GM19238 (cell line): ENCODE measurements at regions not wholly inside any gene's neighbourhood (a gene's known extent, or its start where the extent isn't known, plus 50 kb on each side); places are given as distances from the start of the nearest gene placed in this dataset.

Experiments
- DNase-seq: peaks from one replicate; pipeline ENCODE4 v3.0.0; 2011; ENCODE audit warnings: low spot score; ENCODE audit not compliant: insufficient read length

DNA sequence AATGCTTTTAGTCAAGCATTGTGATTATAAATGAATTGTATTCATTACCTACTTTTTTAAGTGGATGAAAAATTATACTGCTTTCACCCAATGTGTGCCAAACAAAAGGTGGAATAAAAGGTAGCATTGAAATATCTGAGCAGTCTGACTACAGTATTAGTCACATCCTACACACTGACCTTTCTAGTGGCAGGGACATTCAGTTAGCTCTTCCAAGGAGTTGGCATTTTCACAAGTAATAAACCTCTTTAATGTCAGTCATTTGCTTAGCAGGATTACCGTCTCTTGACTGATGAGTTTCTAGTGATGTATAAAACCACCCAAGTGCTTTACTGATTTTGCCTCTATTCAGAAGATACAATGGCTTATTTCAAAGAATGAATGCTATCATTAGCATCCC, 687.9 kb downstream of the ARAP2 start:
- DNase-seq: no peak

GRCh38 chr4:35559559-35560365, 684.6 kb downstream of the ARAP2 start:
- DNase-seq: no peak

GRCh38 chr4:35562861-35563260, 681.5 kb downstream of the ARAP2 start:
- DNase-seq: no peak

GRCh38 chr4:35565640-35566039, 678.7 kb downstream of the ARAP2 start:
- DNase-seq: no peak

GRCh38 chr4:35591035-35591434, 653.3 kb downstream of the ARAP2 start:
- no peak for DNase-seq

GRCh38 chr4:35604252-35604651, 640.1 kb downstream of the ARAP2 start:
- DNase-seq: no peak

GRCh38 chr4:35604724-35605123, 639.6 kb downstream of the ARAP2 start:
- no peak for DNase-seq

DNA sequence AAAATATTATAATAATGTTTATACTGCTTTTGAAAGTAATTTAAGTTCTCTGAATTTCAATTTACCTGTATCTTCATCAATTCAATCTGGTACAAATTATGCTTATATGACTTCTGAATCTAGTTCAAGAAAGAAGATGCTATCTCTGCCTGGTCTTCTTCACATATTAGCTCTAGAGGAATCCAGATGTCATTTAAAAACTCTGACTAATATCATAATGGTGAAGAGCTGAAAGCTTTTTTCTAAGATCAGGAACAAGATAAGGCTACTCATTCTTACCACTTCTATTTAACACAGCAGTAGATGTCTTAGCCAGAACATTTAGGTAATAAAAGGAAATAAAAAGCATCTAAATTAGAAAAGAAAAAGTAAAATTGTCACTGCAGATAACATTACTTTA, 636.1 kb downstream of the ARAP2 start:
- DNase-seq: no peak

DNA sequence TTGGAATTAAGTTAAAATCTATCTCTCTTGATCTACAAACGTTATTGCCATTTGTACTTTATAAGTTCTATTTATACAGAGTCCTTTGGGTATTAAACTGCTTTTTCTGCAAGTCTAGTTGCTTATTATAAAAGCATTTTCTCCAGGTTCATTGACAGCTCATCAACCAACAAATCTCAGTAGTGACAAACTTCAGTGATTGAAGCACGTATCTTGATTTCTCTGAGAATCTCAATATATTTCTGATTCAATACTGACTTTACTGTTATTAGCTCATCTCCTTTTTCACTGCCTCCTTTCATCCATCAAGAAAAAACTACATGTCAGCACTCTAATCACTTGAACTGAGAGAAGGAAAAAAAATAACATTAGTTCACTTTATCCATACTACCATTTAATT, 630.2 kb downstream of the ARAP2 start:
- no peak for DNase-seq

GRCh38 chr4:35639929-35640328, 604.4 kb downstream of the ARAP2 start:
- DNase-seq: no peak

DNA sequence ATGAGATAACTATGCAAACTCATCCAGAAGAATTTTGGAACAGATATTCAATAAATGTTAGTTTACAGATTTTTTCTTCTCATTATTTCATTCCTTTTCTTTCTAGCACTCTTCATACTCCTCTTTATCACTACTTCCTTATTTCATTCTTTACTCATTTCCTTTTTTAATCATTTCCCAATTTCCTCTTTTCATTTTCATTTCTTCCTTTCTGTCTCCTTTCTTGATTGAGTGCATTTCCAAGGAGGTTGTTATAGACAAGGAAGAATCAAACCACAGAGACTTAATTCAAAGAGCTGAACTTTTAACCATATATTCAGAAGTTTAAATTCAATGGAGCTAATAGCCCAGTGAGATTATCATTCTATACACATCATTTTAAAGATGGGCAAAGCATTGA, 600.7 kb downstream of the ARAP2 start:
- DNase-seq: no peak

GRCh38 chr4:35644591-35644990, 599.7 kb downstream of the ARAP2 start:
- DNase-seq: no peak

GRCh38 chr4:35649011-35649410, 595.3 kb downstream of the ARAP2 start:
- no peak for DNase-seq

- DNase-seq: no peak
Observed at GRCh38 chr4:35649778-35650177, 594.5 kb downstream of the ARAP2 start.

DNA sequence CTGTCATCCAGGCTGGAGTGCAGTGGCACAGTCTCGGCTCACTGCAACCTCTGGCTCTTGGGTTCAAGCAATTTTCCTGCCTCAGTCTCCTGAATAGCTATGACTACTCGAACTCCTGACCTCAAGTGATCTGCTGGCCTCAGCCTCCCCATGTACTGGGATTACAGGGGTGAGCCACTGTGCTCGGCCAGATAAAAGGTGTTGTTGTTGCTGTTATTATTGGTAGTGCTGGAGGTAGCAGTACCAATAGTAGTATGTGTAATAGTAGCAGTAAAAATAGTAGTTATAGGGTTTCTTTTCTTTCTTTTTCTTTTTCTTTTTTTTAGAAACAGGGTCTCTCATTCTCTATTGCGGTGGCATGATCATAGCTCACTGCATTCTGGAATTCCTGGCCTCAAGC, 592.1 kb downstream of the ARAP2 start:
- no peak for DNase-seq

DNA sequence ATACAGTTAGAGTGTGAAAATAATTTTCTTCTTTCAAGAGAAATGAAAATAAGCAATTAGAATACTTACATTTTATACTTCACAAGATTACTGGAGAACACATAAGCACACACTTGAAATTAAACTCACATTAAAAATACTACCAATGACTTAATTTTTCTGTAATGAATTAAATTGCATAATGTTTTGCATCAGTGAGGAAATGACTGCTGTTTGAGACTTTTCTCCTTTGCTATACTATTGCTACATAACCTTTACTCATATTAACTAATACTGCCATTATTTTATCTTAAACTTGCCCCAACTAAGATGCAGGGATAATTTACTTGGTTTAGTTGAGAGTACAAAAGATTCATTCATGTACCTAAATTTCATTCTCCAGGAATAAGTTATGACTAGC, 590.9 kb downstream of the ARAP2 start:
- no peak for DNase-seq

DNA sequence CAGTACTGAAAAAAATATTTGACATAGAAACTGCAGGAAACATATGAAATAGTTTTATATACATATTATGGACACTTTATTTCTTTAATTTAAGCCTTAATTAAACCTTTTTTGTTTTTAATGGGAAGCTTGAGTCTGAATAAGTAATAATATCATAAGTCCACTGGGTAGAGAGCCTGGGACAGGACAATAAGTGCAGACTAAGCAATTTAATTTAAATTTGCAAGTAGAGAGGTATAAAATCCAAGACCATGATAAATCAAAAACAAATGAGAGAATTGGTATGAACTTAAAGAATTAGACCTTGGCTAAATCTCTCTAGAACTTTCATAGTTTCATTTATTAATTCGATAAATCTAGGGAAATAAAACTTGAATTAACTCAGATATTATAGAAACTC, 571.2 kb downstream of the ARAP2 start:
- no peak for DNase-seq

- no peak for DNase-seq
Observed at GRCh38 chr4:35684755-35685154, 559.6 kb downstream of the ARAP2 start.

DNA sequence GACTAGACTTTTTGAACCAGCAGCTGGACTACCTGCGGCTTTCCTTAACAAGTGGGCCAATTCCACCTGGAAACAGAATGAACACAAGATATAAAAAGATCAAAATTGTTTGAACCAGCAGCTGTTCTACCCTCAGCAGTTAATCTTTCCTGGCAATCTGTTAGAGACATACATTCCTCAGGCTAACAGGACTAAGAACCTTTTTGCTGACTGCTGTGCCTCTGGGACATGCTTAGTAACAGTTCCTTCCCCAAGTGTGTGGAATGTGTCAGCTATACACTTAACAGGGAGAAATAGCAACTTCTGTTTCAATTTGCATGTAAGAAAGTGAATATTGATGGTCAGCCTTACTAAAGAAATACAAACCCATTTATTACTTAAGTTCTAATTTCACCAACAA, 554.4 kb downstream of the ARAP2 start:
- no peak for DNase-seq

DNA sequence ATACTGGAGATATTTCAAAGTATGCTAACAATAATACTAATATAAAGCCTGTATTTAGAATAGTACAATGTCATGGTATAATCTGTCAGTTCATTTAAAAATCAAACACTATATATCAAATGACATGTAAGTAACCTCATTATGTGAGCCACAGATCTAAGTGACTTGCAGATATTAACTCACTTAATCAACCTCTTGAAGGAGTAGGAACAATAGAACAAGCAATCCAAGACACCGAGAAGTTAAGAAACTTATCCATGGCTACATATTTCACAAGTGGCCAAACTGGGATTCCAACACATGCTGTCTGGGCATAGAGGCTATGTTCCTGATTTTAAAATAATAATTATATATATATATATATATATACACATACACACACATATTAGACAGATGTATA, 554.0 kb downstream of the ARAP2 start:
- DNase-seq: no peak

DNA sequence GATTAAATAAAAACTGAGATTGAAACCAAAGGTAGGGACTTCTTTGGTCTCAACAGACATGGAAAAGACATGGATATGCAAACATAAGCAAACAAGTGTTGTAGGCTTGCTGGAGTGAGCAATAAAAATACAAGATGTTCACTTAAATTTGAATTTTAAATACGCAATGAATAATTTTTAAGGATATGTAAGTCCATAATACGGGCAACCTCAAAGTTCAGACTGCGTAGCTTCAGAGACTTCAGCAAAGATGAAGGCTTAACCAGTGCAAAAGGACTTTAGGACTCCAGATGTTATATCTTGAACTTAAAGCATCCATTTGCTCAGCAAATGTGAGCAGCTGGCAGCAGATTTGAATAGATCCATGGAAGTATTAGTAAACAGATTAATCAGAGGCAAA, 549.3 kb downstream of the ARAP2 start:
- DNase-seq: no peak

DNA sequence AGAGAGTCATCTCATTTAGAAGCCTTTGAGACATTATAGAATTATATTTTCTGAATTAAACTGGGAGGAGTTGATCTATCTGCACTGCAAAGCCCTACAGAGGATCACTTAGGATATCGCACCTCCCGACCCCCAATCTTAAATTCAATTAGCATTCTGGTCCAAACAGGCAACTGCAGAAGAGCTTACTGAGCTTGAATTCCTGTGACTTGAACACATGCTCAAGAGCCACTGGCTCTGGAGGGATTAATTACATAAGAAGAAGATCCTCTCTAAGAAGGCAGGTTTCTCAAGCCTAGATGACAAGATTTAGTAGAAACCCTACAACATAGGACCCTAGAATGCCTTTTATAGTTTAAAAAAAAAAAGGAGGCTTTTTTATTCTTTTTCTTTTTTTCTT, 548.9 kb downstream of the ARAP2 start:
- DNase-seq: no peak

DNA sequence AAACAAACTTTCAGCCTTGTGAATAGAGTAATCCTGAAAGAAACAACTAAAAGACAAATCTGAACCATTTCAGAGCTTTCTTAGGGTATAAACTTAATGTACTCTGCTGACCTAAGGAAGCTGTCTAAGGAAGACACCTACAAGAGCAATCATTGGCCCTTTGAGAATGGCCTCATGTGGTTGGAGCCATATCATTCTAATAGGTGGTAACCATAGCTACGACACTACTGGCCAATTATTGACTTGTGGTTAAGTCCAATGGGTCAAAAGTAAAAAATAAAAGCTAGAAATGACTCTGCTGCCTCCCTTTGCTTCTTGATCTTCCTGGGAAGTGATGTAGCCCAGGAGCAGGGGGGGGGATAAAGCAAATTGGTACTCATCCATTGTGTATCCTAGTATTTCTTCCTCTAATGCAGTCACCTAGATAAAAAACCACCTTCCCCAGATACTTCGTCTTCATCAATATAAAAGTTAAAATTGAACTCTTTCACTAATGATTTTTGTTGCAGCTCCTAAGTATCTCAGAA, 547.0 kb downstream of the ARAP2 start:
- DNase-seq: no peak
